Sigmoid colon (tissue), 4 donors: ENCODE measurements at regions not wholly inside any gene's neighbourhood (a gene's known extent, or its start where the extent isn't known, plus 50 kb on each side); places are given as distances from the start of the nearest gene placed in this dataset.
"Not testable (repeated sequence)": the region's sequence is repeated elsewhere in the genome, so short reads cannot be mapped to it uniquely, and the experiment has no call there.

Experiments used
- CTCF ChIP-seq, 4 experiments: fragments of 450-650 bp in 3 of 4; fragments of 200-600 bp in 1 of 4; IDR thresholded peaks; one replicate each; pipeline ENCODE4 v1.5.1; 2016 to 2019; ENCODE audit warnings: antibody characterized with exemption in 4 of 4, mild to moderate bottlenecking in 3 of 4, moderate library complexity in 2 of 4
- EP300 ChIP-seq, 4 donors: sonication (generic); formaldehyde crosslinking; IDR thresholded peaks; one replicate each; pipeline ENCODE4 v1.6.1; 2017; ENCODE audit warnings: antibody characterized with exemption in 4 of 4
- POLR2A ChIP-seq, 2 donors: fragments of 450-650 bp; IDR thresholded peaks; one replicate each; pipeline ENCODE4 v1.6.1; 2016; ENCODE audit warnings: antibody characterized with exemption in 2 of 2, mild to moderate bottlenecking in 2 of 2, moderate library complexity in 2 of 2
- POLR2AphosphoS5 ChIP-seq, 4 donors: sonication (generic); formaldehyde crosslinking; IDR thresholded peaks; one replicate each; pipeline ENCODE4 v1.6.1; 2017; ENCODE audit warnings: antibody characterized with exemption in 4 of 4

GRCh38 chr7:32691965-32692815 lies 196.9 kb downstream of the AVL9 start:
- peak in 1 of 4 experiments; percentile 8 for TF ChIP-seq CTCF (IDR thresholded peaks at IDR 0.05)
- not testable (repeated sequence) for TF ChIP-seq POLR2A, POLR2AphosphoS5, EP300 (IDR thresholded peaks at IDR 0.05)
